ENCODE measurements at regions not wholly inside any gene's neighbourhood (a gene's known extent, or its start where the extent isn't known, plus 50 kb on each side); places are given as distances from the start of the nearest gene placed in this dataset.

DNA sequence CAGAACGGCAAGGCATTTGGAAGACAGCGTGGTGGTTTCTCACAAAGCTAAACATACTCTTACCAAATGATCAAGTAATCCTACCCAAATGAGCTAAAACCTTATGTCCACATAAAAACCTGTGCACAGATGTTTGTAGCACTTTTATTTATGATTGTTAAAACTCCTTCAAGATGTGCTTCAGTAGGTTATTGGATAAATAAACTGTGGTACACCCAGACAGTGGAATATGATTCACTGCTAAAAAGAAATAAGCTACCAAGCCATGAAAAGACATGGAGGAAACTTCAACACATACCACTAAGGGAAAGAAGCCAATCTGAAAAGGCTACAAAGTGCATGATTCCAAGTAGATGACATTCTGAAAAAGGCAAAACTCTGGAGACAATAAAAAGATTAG is 94.2 kb downstream of the FOXD1 start:
- H4K20me1 ChIP-seq (ENCODE audit: control insufficient read depth, extremely low read depth, insufficient read depth, low read length): no peaks in the 10 kb centered on the region
- no peaks in the 10 kb centered on the region for H3K4me1 ChIP-seq (ENCODE audit: control insufficient read depth, extremely low read depth, insufficient read depth, low read length)
- no peak overlapping the region for H3K27ac ChIP-seq (ENCODE audit: control insufficient read depth, insufficient read depth, low read length)
- no peaks in the 10 kb centered on the region for H3K27me3 ChIP-seq (ENCODE audit: control insufficient read depth, extremely low read depth, insufficient read depth, low read length)
- H3K36me3 ChIP-seq (ENCODE audit: control insufficient read depth in 2 of 2, extremely low read depth in 1 of 2, insufficient read depth in 2 of 2, low read length in 2 of 2): no peaks in the 10 kb centered on the region
- H3K9me3 ChIP-seq (ENCODE audit: control insufficient read depth, low read depth, low read length): no peaks in the 10 kb centered on the region
- dilution Hi-C loops (cut with MboI; ENCODE audit: extremely low pct_ligation_motif_present, low sequenced_read_pairs): no loop called here
- FAIRE-seq: no peak
- H3K79me2 ChIP-seq (ENCODE audit: control insufficient read depth, insufficient read depth, low read length): no peaks in the 10 kb centered on the region
- DNase-seq (ENCODE audit: low read depth, low spot score): no peak
- H3K9me1 ChIP-seq (ENCODE audit: control insufficient read depth, extremely low read depth, insufficient read depth, low read length): no peaks in the 10 kb centered on the region
- no peak overlapping the region for H2AFZ ChIP-seq (ENCODE audit: control insufficient read depth, low read length)
- no peak for TF ChIP-seq EZH2 (IDR thresholded peaks at IDR 0.05; ENCODE audit: low read length)
- TF ChIP-seq, protein P1, sequence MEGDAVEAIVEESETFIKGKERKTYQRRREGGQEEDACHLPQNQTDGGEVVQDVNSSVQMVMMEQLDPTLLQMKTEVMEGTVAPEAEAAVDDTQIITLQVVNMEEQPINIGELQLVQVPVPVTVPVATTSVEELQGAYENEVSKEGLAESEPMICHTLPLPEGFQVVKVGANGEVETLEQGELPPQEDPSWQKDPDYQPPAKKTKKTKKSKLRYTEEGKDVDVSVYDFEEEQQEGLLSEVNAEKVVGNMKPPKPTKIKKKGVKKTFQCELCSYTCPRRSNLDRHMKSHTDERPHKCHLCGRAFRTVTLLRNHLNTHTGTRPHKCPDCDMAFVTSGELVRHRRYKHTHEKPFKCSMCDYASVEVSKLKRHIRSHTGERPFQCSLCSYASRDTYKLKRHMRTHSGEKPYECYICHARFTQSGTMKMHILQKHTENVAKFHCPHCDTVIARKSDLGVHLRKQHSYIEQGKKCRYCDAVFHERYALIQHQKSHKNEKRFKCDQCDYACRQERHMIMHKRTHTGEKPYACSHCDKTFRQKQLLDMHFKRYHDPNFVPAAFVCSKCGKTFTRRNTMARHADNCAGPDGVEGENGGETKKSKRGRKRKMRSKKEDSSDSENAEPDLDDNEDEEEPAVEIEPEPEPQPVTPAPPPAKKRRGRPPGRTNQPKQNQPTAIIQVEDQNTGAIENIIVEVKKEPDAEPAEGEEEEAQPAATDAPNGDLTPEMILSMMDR (optimal IDR thresholded peaks at IDR 0.05 in 1 of 3, IDR thresholded peaks at IDR 0.05 in 1 of 3, conservative IDR thresholded peaks at IDR 0.05 in 1 of 3; ENCODE audit: extremely low read depth in 1 of 3, insufficient read depth in 2 of 3, low read length in 3 of 3): no peak
- H3K4me2 ChIP-seq (ENCODE audit: control insufficient read depth, extremely low read depth, insufficient read depth, low read depth, low read length): no peak overlapping the region
- H3K4me3 ChIP-seq (ENCODE audit: control insufficient read depth in 2 of 3, extremely low read depth in 1 of 3, insufficient read depth in 2 of 3, low read depth in 1 of 3, low read length in 3 of 3): no peak overlapping the region
- H3K9ac ChIP-seq (ENCODE audit: control insufficient read depth, extremely low read depth, insufficient read depth, low read length): no peak overlapping the region

DNA sequence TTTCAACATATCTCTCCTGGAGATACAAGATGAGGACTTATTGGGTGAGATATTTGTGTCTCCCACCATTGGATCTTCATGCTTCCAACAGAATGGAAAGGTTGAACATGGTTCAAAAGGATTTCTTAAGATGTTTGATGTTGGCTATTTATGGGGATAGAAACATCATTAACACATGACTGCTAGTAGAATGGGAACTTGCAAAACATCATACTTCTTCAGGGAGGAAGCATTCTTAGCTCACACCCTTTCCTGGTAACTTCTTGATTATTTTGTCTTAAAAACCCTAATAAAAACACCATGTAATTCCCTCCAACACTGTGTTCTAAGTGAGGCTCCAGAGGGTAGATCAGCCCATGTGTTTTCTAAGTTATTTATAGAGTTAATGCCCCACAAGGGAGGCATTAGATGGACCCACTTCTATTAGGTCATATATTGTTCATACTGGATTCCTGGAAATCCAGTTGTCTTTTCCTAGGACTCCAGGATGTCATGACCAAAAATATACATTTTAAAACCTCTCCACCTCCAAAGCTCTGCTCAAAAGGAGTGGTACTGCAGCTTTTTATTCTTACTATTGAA is 95.8 kb downstream of the FOXD1 start:
- Histone ChIP-seq H3K9me3 (ENCODE audit: control insufficient read depth, low read depth, low read length) (peaks cover 7% of the 10 kb centered on the region), H3K4me2 (ENCODE audit: control insufficient read depth, extremely low read depth, insufficient read depth, low read depth, low read length) (no peak overlapping the region), H2AFZ (ENCODE audit: control insufficient read depth, low read length) (no peak overlapping the region), H3K9me1 (ENCODE audit: control insufficient read depth, extremely low read depth, insufficient read depth, low read length) (no peaks in the 10 kb centered on the region), H3K79me2 (ENCODE audit: control insufficient read depth, insufficient read depth, low read length) (no peaks in the 10 kb centered on the region), H3K4me3 (ENCODE audit: control insufficient read depth in 2 of 3, extremely low read depth in 1 of 3, insufficient read depth in 2 of 3, low read depth in 1 of 3, low read length in 3 of 3) (no peak overlapping the region), H3K4me1 (ENCODE audit: control insufficient read depth, extremely low read depth, insufficient read depth, low read length) (no peaks in the 10 kb centered on the region), H3K36me3 (ENCODE audit: control insufficient read depth in 2 of 2, extremely low read depth in 1 of 2, insufficient read depth in 2 of 2, low read length in 2 of 2) (no peaks in the 10 kb centered on the region), H3K9ac (ENCODE audit: control insufficient read depth, extremely low read depth, insufficient read depth, low read length) (no peak overlapping the region), H3K27me3 (ENCODE audit: control insufficient read depth, extremely low read depth, insufficient read depth, low read length) (no peaks in the 10 kb centered on the region), H4K20me1 (ENCODE audit: control insufficient read depth, extremely low read depth, insufficient read depth, low read length) (no peaks in the 10 kb centered on the region), H3K27ac (ENCODE audit: control insufficient read depth, insufficient read depth, low read length) (no peak overlapping the region)
- DNase-seq (ENCODE audit: low read depth, low spot score) (no peak), FAIRE-seq (no peak)
- TF ChIP-seq, protein P1 (optimal IDR thresholded peaks at IDR 0.05 in 1 of 3, IDR thresholded peaks at IDR 0.05 in 1 of 3, conservative IDR thresholded peaks at IDR 0.05 in 1 of 3; ENCODE audit: extremely low read depth in 1 of 3, insufficient read depth in 2 of 3, low read length in 3 of 3): no peak
- TF ChIP-seq EZH2 (IDR thresholded peaks at IDR 0.05; ENCODE audit: low read length): no peak
- dilution Hi-C loops (cut with MboI; ENCODE audit: extremely low pct_ligation_motif_present, low sequenced_read_pairs): no loop called here
